NCI-H345 (cell line): ENCODE measurements at regions not wholly inside any gene's neighbourhood (a gene's known extent, or its start where the extent isn't known, plus 50 kb on each side); places are given as distances from the start of the nearest gene placed in this dataset.
"Not testable (repeated sequence)": the region's sequence is repeated elsewhere in the genome, so short reads cannot be mapped to it uniquely, and the experiment has no call there.

Source experiments
- DNase-seq: peaks from one replicate; lab custom pipeline; 2025; lab: John Stamatoyannopoulos, UW

GRCh38 chr16:61181982-61182381, 854.3 kb downstream of the CDH8 start:
- no peak for DNase-seq

GRCh38 chr16:61179561-61179960, 856.7 kb downstream of the CDH8 start:
- no peak for DNase-seq

GRCh38 chr16:61165797-61166196, 870.4 kb downstream of the CDH8 start:
- no peak for DNase-seq

GRCh38 chr16:61150351-61150750, 885.9 kb downstream of the CDH8 start:
- DNase-seq: no peak

GRCh38 chr16:61149709-61150108, 886.5 kb downstream of the CDH8 start:
- DNase-seq: no peak

- no peak for DNase-seq
Observed at GRCh38 chr16:61148930-61149329, 887.3 kb downstream of the CDH8 start.

- DNase-seq: no peak
Observed at GRCh38 chr16:61146429-61146828, 889.8 kb downstream of the CDH8 start.

GRCh38 chr16:61131447-61131846, 904.8 kb downstream of the CDH8 start:
- DNase-seq: no peak

- DNase-seq: no peak
Observed at GRCh38 chr16:61128545-61129323, 907.5 kb downstream of the CDH8 start.

- DNase-seq: no peak
Observed at GRCh38 chr16:61105544-61105943, 930.7 kb downstream of the CDH8 start.

GRCh38 chr16:61098505-61098904, 937.7 kb downstream of the CDH8 start:
- no peak for DNase-seq

- DNase-seq: not testable (repeated sequence)
Observed at GRCh38 chr16:61091300-61091699, 944.9 kb downstream of the CDH8 start.

GRCh38 chr16:61083711-61084110, 952.5 kb downstream of the CDH8 start:
- no peak for DNase-seq

GRCh38 chr16:61074324-61074723, 961.9 kb downstream of the CDH8 start:
- DNase-seq: no peak

- no peak for DNase-seq
Observed at GRCh38 chr16:61057635-61058034, 978.6 kb downstream of the CDH8 start.

GRCh38 chr16:61050547-61050946, 985.7 kb downstream of the CDH8 start:
- DNase-seq: no peak

- DNase-seq: no peak
Observed at GRCh38 chr16:61045931-61046330, 990.3 kb downstream of the CDH8 start.

- no peak for DNase-seq
Observed at GRCh38 chr16:61042737-61043136, 993.5 kb downstream of the CDH8 start.

- DNase-seq: no peak
Observed at GRCh38 chr16:61030616-61031015, 1005.6 kb downstream of the CDH8 start.

GRCh38 chr16:61024180-61024900, 1011.9 kb downstream of the CDH8 start:
- no peak for DNase-seq

- DNase-seq: no peak
Observed at GRCh38 chr16:61014869-61015268, 1021.4 kb downstream of the CDH8 start.

GRCh38 chr16:61007694-61008093, 1028.5 kb downstream of the CDH8 start:
- DNase-seq: no peak

- DNase-seq: no peak
Observed at GRCh38 chr16:61005952-61006351, 1030.3 kb downstream of the CDH8 start.
